Activated naive CD8-positive, alpha-beta T cell treated with anti-CD3 and anti-CD28 coated beads, Interleukin-2, amount 50 U/mL, for 24 hours (primary cell): ENCODE measurements at regions not wholly inside any gene's neighbourhood (a gene's known extent, or its start where the extent isn't known, plus 50 kb on each side); places are given as distances from the start of the nearest gene placed in this dataset.

Source experiments
- ATAC-seq: fragments of 150-1000 bp; cut with Tn5 transposase; one replicate; pipeline ENCODE4 v1.10.0; 2021
- DNase-seq: peaks from one replicate; pipeline ENCODE4 v3.0.0; 2021
- H3K27ac Mint-ChIP-seq: one replicate; pipeline ENCODE4 v1.8.0; 2021; ENCODE audit warnings: mild to moderate bottlenecking, mixed read lengths
- H3K27me3 Mint-ChIP-seq: one replicate; pipeline ENCODE4 v1.8.0; 2021; ENCODE audit warnings: mixed read lengths
- H3K36me3 Mint-ChIP-seq: one replicate; pipeline ENCODE4 v1.8.0; 2021; ENCODE audit warnings: low read depth, mixed read lengths
- H3K4me1 Mint-ChIP-seq: one replicate; pipeline ENCODE4 v1.8.0; 2021; ENCODE audit warnings: mixed read lengths
- H3K4me3 Mint-ChIP-seq: one replicate; pipeline ENCODE4 v1.8.0; 2021; ENCODE audit warnings: mild to moderate bottlenecking, moderate library complexity, mixed read lengths
- H3K9me3 Mint-ChIP-seq: one replicate; pipeline ENCODE4 v1.8.0; 2021; ENCODE audit warnings: mixed read lengths

- Mint-ChIP-seq H3K9me3 (no peaks in the 10 kb centered on the region), H3K27ac (no peak overlapping the region), H3K36me3 (no peaks in the 10 kb centered on the region), H3K4me3 (no peak overlapping the region), H3K4me1 (no peaks in the 10 kb centered on the region), H3K27me3 (peaks cover 4% of the 10 kb centered on the region)
- DNase-seq: no peak
- ATAC-seq: no peak
Measured at GRCh38 chr2:118644190-118644589, 203.3 kb downstream of the EN1 start.

DNA sequence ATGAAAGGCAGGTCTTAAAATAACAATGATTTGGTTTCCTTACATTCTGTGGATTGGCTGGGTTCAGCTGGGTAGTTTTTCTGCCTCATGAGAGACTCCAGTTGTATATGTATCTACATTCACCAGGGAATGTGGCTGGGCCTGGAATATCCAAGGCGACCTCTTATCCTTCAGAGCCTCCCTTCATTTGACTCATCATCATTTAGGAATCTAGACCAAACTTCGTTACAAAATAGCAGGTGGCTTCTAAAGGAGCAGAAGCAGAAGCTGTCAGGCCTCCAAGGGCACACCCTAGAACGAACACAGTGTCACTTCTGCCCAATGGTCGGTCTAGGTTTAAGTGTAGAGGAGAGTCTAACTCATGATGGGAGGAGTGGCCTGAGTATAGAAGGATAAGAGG, 204.2 kb downstream of the EN1 start:
- Mint-ChIP-seq H3K36me3 (no peaks in the 10 kb centered on the region), H3K4me3 (no peak overlapping the region), H3K27ac (no peak overlapping the region), H3K4me1 (no peaks in the 10 kb centered on the region), H3K9me3 (no peaks in the 10 kb centered on the region), H3K27me3 (peaks cover 4% of the 10 kb centered on the region)
- DNase-seq: no peak
- no peak for ATAC-seq

GRCh38 chr2:118642501-118642900, 204.9 kb downstream of the EN1 start:
- peaks cover 4% of the 10 kb centered on the region for H3K27me3 Mint-ChIP-seq
- H3K27ac Mint-ChIP-seq: no peak overlapping the region
- ATAC-seq (no peak), DNase-seq (no peak)
- no peaks in the 10 kb centered on the region for H3K4me1 Mint-ChIP-seq
- H3K36me3 Mint-ChIP-seq: no peaks in the 10 kb centered on the region
- no peaks in the 10 kb centered on the region for H3K9me3 Mint-ChIP-seq
- H3K4me3 Mint-ChIP-seq: no peak overlapping the region

GRCh38 chr2:118641711-118642110, 205.7 kb downstream of the EN1 start:
- Mint-ChIP-seq H3K27ac (no peak overlapping the region), H3K9me3 (no peaks in the 10 kb centered on the region), H3K4me3 (no peak overlapping the region), H3K27me3 (peaks cover 4% of the 10 kb centered on the region), H3K36me3 (no peaks in the 10 kb centered on the region), H3K4me1 (no peaks in the 10 kb centered on the region)
- ATAC-seq (no peak), DNase-seq (no peak)

DNA sequence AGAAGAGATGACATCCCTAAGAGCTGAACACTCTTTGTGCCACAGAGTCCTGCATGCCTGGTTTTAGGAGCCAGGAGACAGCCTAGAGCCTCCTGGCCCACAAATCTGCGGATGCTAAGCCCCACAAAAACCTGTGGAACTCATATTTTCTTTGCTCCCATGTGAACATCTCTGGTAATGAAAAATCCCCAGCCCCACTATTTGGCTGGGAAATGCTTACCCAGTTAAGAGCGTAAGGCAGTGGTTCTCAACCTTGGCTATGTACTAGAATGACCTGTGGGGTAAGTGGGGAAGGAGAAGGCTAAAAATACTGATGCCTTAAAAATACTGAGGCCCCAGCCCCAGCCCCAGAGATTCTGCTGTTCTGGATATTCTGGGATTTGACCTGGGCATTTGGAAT, 208.1 kb downstream of the EN1 start:
- Mint-ChIP-seq H3K4me1 (no peaks in the 10 kb centered on the region), H3K27ac (no peak overlapping the region), H3K36me3 (no peaks in the 10 kb centered on the region), H3K27me3 (peaks cover 6% of the 10 kb centered on the region), H3K4me3 (no peak overlapping the region), H3K9me3 (no peaks in the 10 kb centered on the region)
- DNase-seq: no peak
- no peak for ATAC-seq

DNA sequence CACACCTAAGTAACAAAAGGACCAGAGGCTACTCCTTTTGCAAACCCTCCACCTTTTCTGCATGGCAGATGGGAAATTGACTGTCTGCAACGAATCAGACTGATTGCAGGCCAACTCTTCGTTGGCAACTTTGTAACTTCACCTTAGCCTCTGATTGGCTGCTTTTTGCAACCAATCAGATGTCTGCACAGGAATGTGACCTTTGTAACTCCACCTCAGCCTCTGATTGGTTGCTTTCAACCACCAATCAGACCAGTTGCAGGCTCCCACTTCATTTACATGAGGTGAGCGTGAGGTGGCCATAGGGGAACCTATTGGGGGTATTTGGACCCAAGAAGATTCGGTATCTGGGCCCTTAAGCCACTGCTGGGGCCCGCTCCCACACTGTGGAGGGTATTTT, 209.0 kb downstream of the EN1 start:
- peaks cover 4% of the 10 kb centered on the region for H3K27me3 Mint-ChIP-seq
- no peaks in the 10 kb centered on the region for H3K4me1 Mint-ChIP-seq
- H3K4me3 Mint-ChIP-seq: no peak overlapping the region
- no peaks in the 10 kb centered on the region for H3K36me3 Mint-ChIP-seq
- ATAC-seq (no peak), DNase-seq (no peak)
- H3K27ac Mint-ChIP-seq: no peak overlapping the region
- H3K9me3 Mint-ChIP-seq: no peaks in the 10 kb centered on the region

- H3K36me3 Mint-ChIP-seq: no peaks in the 10 kb centered on the region
Measured at GRCh38 chr2:118635891-118636290, 211.6 kb downstream of the EN1 start.

GRCh38 chr2:118634876-118635275, 212.6 kb downstream of the EN1 start:
- DNase-seq (no peak), ATAC-seq (no peak)
- Mint-ChIP-seq H3K27ac (no peak overlapping the region), H3K9me3 (no peaks in the 10 kb centered on the region), H3K27me3 (peaks cover 2% of the 10 kb centered on the region), H3K4me3 (no peak overlapping the region), H3K4me1 (no peaks in the 10 kb centered on the region), H3K36me3 (no peaks in the 10 kb centered on the region)

More at GRCh38 chr2:118635891-118636290, 211.6 kb downstream of the EN1 start:
- Mint-ChIP-seq H3K4me1 (no peaks in the 10 kb centered on the region), H3K27me3 (peaks cover 4% of the 10 kb centered on the region), H3K9me3 (no peaks in the 10 kb centered on the region), H3K27ac (no peak overlapping the region), H3K4me3 (no peak overlapping the region)
- no peak for DNase-seq
- no peak for ATAC-seq

DNA sequence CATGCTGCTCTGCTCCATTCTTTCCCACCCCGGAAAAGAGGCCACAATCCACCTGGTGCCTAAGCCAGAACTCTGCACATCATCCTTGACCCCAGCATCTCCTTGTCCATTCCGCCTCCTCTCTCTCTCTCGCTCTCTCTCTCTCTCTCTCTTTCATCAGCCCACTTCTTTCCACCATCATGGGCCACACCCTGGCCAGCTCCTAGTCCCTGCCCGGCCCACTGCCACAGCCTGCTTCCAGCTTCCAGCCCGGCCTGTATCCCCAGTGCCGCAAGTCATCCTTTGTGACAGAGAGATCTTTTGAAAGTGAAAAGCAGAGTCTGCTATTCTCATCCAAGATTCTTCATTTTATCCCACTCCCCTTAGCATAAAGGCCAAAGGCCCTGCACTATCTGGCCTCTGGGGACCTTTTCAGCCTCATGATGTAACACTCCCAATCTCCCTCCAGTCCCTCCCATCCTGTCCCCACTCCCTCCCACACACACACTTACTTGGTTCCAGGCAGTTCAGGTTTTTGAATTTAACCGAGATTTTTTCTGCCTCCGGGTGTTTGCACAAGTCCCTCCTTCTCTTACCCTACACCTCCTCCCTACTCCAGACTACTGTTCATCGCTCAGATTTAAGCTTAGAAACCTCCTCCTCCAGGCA, 214.0 kb downstream of the EN1 start:
- Mint-ChIP-seq H3K4me3 (no peak overlapping the region), H3K9me3 (no peaks in the 10 kb centered on the region), H3K27ac (no peak overlapping the region), H3K36me3 (no peaks in the 10 kb centered on the region), H3K4me1 (no peaks in the 10 kb centered on the region), H3K27me3 (peaks cover 2% of the 10 kb centered on the region)
- ATAC-seq (no peak), DNase-seq (no peak)

DNA sequence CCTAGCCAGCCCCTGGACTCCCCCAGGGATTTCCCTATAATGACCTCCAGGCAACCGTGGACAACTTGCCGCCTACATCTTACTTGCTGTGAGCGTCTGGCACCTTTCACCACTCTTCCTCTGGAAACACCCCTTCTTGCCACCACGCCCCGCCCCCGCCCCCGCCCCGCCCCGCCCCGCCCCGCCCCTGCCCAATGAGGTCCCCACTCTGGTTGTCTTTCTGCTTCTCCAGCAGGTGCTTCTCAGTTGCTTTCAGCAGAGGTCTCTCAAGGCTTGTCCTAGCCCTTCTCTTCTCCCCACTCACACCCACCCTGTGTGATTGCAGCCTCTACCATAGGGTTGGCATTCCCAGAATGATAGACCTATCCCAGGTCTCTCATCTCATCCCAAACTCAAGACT, 214.5 kb downstream of the EN1 start:
- H3K4me1 Mint-ChIP-seq: no peaks in the 10 kb centered on the region
- H3K4me3 Mint-ChIP-seq: no peak overlapping the region
- ATAC-seq: no peak

DNA sequence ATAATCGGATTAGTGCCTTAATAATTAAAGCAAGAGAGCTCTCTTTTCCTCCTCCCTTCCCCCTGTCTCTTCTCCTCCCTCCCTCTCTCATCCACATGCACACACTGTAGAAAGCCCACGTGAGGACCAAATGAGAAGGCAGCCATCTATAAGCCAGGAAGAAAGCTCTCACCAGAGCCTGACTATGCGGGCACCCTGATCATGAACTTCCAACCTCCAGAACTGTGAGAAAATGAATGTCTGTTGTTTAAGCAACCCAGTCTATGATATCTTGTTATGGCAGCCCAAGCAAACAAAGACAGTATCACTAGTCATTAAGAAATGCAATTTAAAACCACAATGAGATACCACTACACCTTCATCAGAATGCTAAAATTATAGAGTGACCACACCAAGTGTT, 220.3 kb downstream of the EN1 start:
- H3K36me3 Mint-ChIP-seq: no peaks in the 10 kb centered on the region
- no peaks in the 10 kb centered on the region for H3K9me3 Mint-ChIP-seq
- no peaks in the 10 kb centered on the region for H3K27me3 Mint-ChIP-seq
- no peaks in the 10 kb centered on the region for H3K4me1 Mint-ChIP-seq
- no peak overlapping the region for H3K27ac Mint-ChIP-seq
- ATAC-seq: no peak
- H3K4me3 Mint-ChIP-seq: no peak overlapping the region
- DNase-seq: no peak

More for the DNA sequence above, 214.5 kb downstream of the EN1 start:
- Mint-ChIP-seq H3K36me3 (no peaks in the 10 kb centered on the region), H3K9me3 (no peaks in the 10 kb centered on the region), H3K27me3 (peaks cover 2% of the 10 kb centered on the region), H3K27ac (no peak overlapping the region)
- no peak for DNase-seq

GRCh38 chr2:118622913-118623312, 224.5 kb downstream of the EN1 start:
- Mint-ChIP-seq H3K27me3 (no peaks in the 10 kb centered on the region), H3K4me3 (no peak overlapping the region), H3K27ac (no peak overlapping the region), H3K36me3 (no peaks in the 10 kb centered on the region), H3K4me1 (no peaks in the 10 kb centered on the region), H3K9me3 (no peaks in the 10 kb centered on the region)
- DNase-seq: no peak
- ATAC-seq: no peak

- no peaks in the 10 kb centered on the region for H3K4me1 Mint-ChIP-seq
- no peak for DNase-seq
- no peak overlapping the region for H3K4me3 Mint-ChIP-seq
- H3K36me3 Mint-ChIP-seq: no peaks in the 10 kb centered on the region
- H3K27ac Mint-ChIP-seq: no peak overlapping the region
- no peak for ATAC-seq
- no peaks in the 10 kb centered on the region for H3K9me3 Mint-ChIP-seq
- no peaks in the 10 kb centered on the region for H3K27me3 Mint-ChIP-seq
Measured at GRCh38 chr2:118622108-118622507, 225.3 kb downstream of the EN1 start.

- ATAC-seq: no peak
- no peak overlapping the region for H3K4me3 Mint-ChIP-seq
Measured at GRCh38 chr2:118618279-118618678, 229.2 kb downstream of the EN1 start.

DNA sequence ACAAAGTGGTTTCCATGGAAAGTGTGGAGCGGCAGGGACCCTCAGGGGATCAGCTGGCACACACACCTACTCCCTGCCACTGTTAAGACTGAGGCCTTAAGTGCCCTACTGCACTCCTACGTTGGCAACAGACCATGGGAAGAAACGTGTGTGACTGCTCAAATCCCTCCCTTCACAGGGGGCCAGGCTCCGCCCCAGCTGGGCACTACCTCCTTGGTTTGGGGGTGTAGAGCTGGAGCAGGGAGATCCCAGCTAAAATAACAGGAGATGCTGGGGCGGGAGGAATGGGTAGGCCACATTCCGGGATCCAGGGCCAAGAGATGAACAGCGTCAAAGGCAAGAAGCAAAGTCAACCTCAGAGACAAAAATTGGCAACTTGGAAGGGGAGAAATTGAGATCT, 231.0 kb downstream of the EN1 start:
- peaks cover 10% of the 10 kb centered on the region for H3K27me3 Mint-ChIP-seq
- ATAC-seq: no peak

More at GRCh38 chr2:118618279-118618678, 229.2 kb downstream of the EN1 start:
- Mint-ChIP-seq H3K9me3 (no peaks in the 10 kb centered on the region), H3K27ac (no peak overlapping the region), H3K4me1 (no peaks in the 10 kb centered on the region), H3K36me3 (no peaks in the 10 kb centered on the region), H3K27me3 (peaks cover 10% of the 10 kb centered on the region)
- no peak for DNase-seq

GRCh38 chr2:118614841-118615271, 232.6 kb downstream of the EN1 start:
- Mint-ChIP-seq H3K4me1 (no peaks in the 10 kb centered on the region), H3K27me3 (peaks cover 10% of the 10 kb centered on the region), H3K9me3 (no peaks in the 10 kb centered on the region), H3K36me3 (no peaks in the 10 kb centered on the region), H3K27ac (no peak overlapping the region), H3K4me3 (no peak overlapping the region)
- ATAC-seq: no peak
- DNase-seq: no peak

More for the DNA sequence above, 231.0 kb downstream of the EN1 start:
- no peaks in the 10 kb centered on the region for H3K9me3 Mint-ChIP-seq
- no peaks in the 10 kb centered on the region for H3K36me3 Mint-ChIP-seq
- H3K4me3 Mint-ChIP-seq: no peak overlapping the region
- no peak for DNase-seq
- no peak overlapping the region for H3K27ac Mint-ChIP-seq
- H3K4me1 Mint-ChIP-seq: no peaks in the 10 kb centered on the region
